Cardiac muscle cell (in vitro differentiated cells and primary cell): ENCODE measurements at regions not wholly inside any gene's neighbourhood (a gene's known extent, or its start where the extent isn't known, plus 50 kb on each side); places are given as distances from the start of the nearest gene placed in this dataset.

Experiments
- DNase-seq, 2 donors: peaks; one replicate each; pipeline versions ENCODE4 v3.0.0 to v3.0.0-alpha.2; 2010 to 2017; ENCODE audit warnings: low read depth in 1 of 2, low spot score in 1 of 2
- H3K27ac ChIP-seq: fragments of 200-600 bp; sonication (generic); 2 replicates; pipeline ENCODE4 v1.5.1; 2016
- H3K27me3 ChIP-seq: fragments of 200-600 bp; sonication (generic); 2 replicates; pipeline ENCODE4 v1.6.0; 2016; ENCODE audit warnings: control low read depth
- H3K36me3 ChIP-seq: fragments of 200-600 bp; sonication (generic); 2 replicates; pipeline ENCODE4 v1.5.1; 2016; ENCODE audit warnings: control low read depth
- H3K4me1 ChIP-seq: fragments of 200-600 bp; sonication (generic); 2 replicates; pipeline ENCODE4 v1.8.1; 2017; ENCODE audit warnings: low read depth, mild to moderate bottlenecking, mixed run types
- H3K4me3 ChIP-seq: fragments of 200-600 bp; sonication (generic); 2 replicates; pipeline ENCODE4 v1.5.1; 2016; ENCODE audit warnings: mild to moderate bottlenecking
- H3K9me3 ChIP-seq: fragments of 200-600 bp; sonication (generic); 2 replicates; pipeline ENCODE4 v1.5.1; 2017; ENCODE audit warnings: low read depth, mild to moderate bottlenecking, control low read depth
- TF ChIP-seq, protein P1 (sequence below): IDR thresholded peaks from 2 replicates; pipeline ENCODE4 v1.5.1; 2012; ENCODE audit warnings: low read depth, mild to moderate bottlenecking, low read length

- H3K4me1 ChIP-seq: peaks cover 37% of the 10 kb centered on the region
- no peak for DNase-seq
- no peaks in the 10 kb centered on the region for H3K9me3 ChIP-seq
- no peaks in the 10 kb centered on the region for H3K36me3 ChIP-seq
- TF ChIP-seq, protein P1, sequence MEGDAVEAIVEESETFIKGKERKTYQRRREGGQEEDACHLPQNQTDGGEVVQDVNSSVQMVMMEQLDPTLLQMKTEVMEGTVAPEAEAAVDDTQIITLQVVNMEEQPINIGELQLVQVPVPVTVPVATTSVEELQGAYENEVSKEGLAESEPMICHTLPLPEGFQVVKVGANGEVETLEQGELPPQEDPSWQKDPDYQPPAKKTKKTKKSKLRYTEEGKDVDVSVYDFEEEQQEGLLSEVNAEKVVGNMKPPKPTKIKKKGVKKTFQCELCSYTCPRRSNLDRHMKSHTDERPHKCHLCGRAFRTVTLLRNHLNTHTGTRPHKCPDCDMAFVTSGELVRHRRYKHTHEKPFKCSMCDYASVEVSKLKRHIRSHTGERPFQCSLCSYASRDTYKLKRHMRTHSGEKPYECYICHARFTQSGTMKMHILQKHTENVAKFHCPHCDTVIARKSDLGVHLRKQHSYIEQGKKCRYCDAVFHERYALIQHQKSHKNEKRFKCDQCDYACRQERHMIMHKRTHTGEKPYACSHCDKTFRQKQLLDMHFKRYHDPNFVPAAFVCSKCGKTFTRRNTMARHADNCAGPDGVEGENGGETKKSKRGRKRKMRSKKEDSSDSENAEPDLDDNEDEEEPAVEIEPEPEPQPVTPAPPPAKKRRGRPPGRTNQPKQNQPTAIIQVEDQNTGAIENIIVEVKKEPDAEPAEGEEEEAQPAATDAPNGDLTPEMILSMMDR: no peak
- no peak overlapping the region for H3K27ac ChIP-seq
- no peak overlapping the region for H3K4me3 ChIP-seq
- no peaks in the 10 kb centered on the region for H3K27me3 ChIP-seq
Observed at GRCh38 chr7:87007038-87007437, 52.4 kb downstream of the ELAPOR2 start.

DNA sequence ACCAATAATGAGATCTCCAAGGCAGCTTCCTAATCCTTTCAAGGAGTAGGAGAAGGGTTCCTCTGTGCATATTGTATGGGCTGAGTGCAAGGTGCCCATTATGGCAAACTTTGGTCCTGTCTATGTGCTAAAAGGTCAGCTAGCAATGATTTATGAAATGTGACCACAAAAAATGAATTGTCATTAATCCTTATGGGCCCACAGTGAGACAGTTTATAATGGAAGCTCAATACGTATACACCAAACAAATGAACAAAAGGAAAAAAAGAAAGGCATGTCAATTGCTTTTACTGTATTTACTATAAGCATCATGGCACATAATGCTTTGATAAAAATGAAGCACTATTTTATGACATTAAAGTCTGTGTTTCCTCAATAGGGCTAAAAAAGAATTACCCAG is 54.5 kb downstream of the ELAPOR2 start:
- DNase-seq: no peak
- no peaks in the 10 kb centered on the region for H3K36me3 ChIP-seq
- H3K27me3 ChIP-seq: no peaks in the 10 kb centered on the region
- no peaks in the 10 kb centered on the region for H3K9me3 ChIP-seq
- H3K4me3 ChIP-seq: no peak overlapping the region
- H3K4me1 ChIP-seq: peaks cover 48% of the 10 kb centered on the region
- peak overlapping the region; percentile 77 for H3K27ac ChIP-seq
- TF ChIP-seq, protein P1: no peak

GRCh38 chr7:87003872-87004798 is 55.3 kb downstream of the ELAPOR2 start:
- no peak overlapping the region for H3K4me3 ChIP-seq
- peak overlapping the region; percentile 77 for H3K27ac ChIP-seq
- DNase-seq: peak; percentile 4 to 59
- H3K4me1 ChIP-seq: peaks cover 49% of the 10 kb centered on the region
- no peaks in the 10 kb centered on the region for H3K9me3 ChIP-seq
- no peaks in the 10 kb centered on the region for H3K27me3 ChIP-seq
- TF ChIP-seq, protein P1: no peak
- H3K36me3 ChIP-seq: no peaks in the 10 kb centered on the region

DNA sequence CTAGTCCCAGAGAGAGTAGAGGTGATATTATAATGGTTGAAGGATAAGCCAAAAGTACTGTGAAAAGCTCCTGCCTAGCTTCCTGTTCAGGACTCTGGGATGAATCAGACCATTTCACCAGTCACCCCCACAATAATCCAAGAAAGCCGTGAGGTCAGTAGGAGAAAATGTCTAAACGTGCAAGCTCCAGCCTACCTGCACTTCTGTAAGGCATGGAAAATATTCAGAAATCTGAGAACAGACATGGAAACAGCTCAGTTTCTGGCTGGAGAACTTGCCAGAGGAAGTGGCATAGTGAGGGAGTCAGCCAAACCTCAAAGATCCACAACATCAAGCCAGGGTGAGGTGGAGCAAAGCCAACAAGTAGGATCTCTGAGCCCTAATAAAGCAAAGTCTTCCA is 58.2 kb downstream of the ELAPOR2 start:
- TF ChIP-seq, protein P1: no peak
- H3K36me3 ChIP-seq: no peaks in the 10 kb centered on the region
- DNase-seq: peak in 1 of 2 donors; percentile 38
- H3K4me1 ChIP-seq: peaks cover 46% of the 10 kb centered on the region
- H3K27ac ChIP-seq: no peak overlapping the region
- no peaks in the 10 kb centered on the region for H3K9me3 ChIP-seq
- H3K27me3 ChIP-seq: no peaks in the 10 kb centered on the region
- no peak overlapping the region for H3K4me3 ChIP-seq

GRCh38 chr7:87000344-87000743 is 59.1 kb downstream of the ELAPOR2 start:
- H3K36me3 ChIP-seq: no peaks in the 10 kb centered on the region
- H3K27me3 ChIP-seq: no peaks in the 10 kb centered on the region
- TF ChIP-seq, protein P1: no peak
- no peak for DNase-seq
- no peak overlapping the region for H3K4me3 ChIP-seq
- peaks cover 42% of the 10 kb centered on the region for H3K4me1 ChIP-seq
- H3K9me3 ChIP-seq: no peaks in the 10 kb centered on the region
- H3K27ac ChIP-seq: no peak overlapping the region
